Right ventricle myocardium superior (tissue), 1 donor: ENCODE measurements at regions not wholly inside any gene's neighbourhood (a gene's known extent, or its start where the extent isn't known, plus 50 kb on each side); places are given as distances from the start of the nearest gene placed in this dataset.

Experiments used
- ATAC-seq: fragments of 200-7000 bp; cut with Tn5 transposase; one replicate; pipeline ENCODE4 v1.9.1; 2020; ENCODE audit warnings: mild to moderate bottlenecking; ENCODE audit not compliant: poor library complexity
- DNase-seq: peaks from one replicate; pipeline ENCODE4 v3.0.0-alpha.2; 2020
- intact Hi-C: fragments of 100-400 bp; cut with DNase I; formaldehyde crosslinking; loops from one replicate; pipeline ENCODE4 v1.11.2; 2022
- donor health status: DM: no; HTN: yes; CAD: no; lungs with severe emphysema.

DNA sequence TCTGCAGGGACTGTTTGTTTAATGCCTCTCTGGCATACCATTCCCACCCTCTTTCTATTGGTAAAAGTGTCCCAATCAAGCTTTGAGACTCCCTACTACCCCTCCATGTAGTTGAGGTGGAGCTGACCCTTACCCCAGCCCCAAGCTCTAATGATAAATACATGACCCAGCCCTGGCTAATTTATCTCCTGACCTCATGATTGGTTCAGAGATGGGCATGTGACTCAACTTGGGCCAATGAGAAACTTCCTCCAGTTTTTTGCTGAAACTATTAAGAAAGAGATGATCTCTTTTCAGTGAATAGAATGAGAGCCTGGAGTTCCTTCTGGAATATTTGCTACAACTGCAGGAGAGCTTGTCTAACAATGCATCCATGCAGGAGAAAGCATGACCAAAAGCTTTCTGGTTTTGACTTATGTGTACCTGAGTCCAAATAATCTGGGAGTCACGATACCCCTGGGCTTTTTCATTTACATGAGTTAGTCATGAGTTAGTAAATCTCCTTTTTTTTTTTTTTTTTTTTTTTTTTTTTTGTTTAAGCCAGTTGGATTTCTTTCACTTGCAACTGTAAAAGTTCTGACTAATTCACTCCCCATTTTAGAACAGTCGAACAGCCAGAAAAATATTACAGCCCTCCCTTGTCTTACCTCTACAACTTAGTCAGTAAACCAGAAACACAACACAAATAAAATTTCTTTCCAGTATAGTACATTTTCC lies 66.5 kb upstream of the TLK1 start:
- no peak for DNase-seq
- intact Hi-C loops = no loop called here
- no peak for ATAC-seq

DNA sequence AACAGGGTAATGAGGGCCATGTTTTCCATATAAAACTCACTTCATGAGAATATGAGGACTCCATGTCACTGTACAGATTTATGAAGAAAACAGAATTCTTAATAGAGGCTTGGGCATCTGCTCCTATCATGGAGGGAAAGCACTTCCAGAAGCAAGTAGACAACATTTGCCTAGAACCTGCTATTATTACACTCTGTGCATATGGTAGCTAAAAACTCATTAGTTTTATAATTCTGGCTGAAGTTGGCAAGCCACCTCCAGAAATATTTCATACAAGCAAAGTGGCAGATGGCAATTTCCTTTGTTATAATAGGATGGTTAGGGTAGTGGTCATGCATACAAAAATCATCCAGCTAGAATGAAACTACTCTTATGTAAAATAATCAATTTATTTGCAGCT lies 65.8 kb upstream of the TLK1 start:
- ATAC-seq (no peak), DNase-seq (no peak)
- intact Hi-C loops = no loop called here

DNA sequence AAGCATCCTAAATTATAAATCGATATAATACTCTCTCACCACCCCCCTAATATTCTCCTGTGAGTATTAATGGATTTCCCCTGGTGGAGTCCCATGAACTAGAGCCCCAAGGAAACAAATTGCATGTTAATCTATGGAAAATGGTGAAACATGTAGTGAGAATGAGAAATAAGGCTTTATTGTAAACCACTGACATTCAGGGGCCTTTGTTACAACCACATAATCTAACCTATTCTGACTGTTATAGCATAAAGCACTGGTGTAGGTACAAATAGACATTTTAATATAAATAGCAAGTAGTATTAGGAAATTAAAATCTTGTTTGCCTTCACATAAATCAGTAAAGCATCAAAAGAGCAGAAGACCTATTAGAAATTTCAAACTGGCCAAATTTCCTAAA lies 65.3 kb upstream of the TLK1 start:
- ATAC-seq (no peak), DNase-seq (no peak)
- intact Hi-C loops = no loop called here

DNA sequence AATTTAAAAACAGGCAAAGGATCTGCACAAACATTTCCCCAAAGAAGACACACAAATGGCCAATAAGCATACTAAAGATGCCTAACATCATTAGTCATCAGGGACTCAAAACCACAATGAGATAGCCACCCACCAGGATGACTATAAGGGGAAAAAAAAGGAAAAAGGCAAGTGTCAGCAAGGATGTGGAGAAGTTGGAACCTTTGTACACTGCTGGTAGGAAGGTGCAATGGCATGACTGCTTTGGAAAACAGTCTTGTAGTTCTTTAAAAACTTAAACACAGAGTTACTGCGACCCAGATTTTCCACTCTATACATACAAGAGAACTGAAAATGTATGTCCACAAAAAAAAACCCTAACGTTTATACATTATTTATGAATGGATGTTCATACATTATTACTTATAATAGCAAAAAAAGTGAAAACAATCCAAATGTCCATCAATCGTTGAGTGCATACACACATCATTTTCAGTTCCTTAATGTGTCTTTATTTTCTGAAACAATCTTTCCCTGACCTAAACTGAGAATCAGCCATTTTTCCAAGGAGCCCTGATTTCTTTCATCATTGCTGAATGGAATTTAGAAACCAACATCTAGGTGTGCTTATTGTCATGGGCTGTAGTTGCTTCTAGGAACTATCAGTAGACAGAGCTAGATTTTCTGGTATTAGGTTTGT lies 64.7 kb upstream of the TLK1 start:
- no peak for ATAC-seq
- intact Hi-C loops = no loop called here

DNA sequence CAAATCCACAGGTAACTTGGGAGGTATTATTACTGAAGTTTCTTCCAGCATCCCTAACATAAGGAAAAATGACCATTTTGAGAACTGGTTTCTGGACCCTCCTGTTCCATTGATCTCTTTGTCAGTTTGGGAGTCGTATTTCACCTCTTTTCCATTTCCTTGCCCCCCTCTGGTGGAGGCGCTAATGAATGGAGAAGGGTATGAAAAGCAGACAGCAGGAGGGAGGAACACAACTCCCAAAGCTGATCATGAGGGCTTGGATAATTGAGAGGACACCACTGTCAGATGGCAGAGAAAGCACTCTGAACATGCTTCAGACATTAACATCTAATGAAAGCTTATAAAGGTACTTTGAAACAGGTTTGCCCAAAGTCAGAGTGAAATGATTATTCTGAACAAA lies 56.6 kb upstream of the TLK1 start:
- DNase-seq (no peak), ATAC-seq (no peak)
- intact Hi-C loops = no loop called here

More for the DNA sequence above, 64.7 kb upstream of the TLK1 start:
- no peak for DNase-seq

DNA sequence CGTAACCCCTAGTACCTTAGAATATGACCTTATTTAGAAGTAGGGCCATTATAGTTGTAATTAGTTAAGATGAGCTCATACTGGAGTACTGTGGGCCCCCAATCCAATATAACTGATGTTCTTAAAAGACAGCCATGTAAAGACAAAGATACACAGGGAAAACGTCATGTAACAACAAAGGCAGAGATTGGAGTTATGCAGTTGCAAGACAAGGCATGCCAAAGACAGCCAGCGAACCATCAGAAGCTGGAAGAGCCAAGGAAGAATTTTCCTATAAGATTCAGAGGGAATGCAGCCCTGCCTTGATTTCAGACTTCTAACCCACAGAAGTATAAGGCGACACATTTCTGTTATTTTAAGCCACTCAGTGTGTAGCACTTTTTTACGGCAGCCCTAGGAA lies 55.9 kb upstream of the TLK1 start:
- no peak for DNase-seq
- intact Hi-C loops = no loop called here
- ATAC-seq = no peak

DNA sequence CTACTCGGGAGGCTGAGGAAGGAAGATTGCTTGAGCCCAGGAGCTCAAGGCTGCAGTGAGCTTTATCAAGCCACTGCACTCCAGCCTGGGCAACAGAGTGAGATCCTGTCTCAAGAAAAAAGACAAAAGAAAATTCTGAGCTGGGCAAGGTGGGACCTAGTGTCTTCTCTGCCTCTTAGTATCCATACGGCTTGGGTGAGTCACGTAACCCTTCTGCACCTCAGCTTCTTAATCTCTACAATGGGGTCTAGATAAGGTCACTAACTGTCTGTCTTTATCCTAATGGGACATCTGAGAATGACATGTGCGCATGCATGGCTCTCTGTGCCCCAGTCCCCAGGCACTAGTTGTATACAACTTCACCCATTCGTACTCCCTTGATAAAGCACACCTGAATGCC lies 53.4 kb upstream of the TLK1 start:
- DNase-seq = no peak
- ATAC-seq = no peak
- intact Hi-C loops = no loop called here

DNA sequence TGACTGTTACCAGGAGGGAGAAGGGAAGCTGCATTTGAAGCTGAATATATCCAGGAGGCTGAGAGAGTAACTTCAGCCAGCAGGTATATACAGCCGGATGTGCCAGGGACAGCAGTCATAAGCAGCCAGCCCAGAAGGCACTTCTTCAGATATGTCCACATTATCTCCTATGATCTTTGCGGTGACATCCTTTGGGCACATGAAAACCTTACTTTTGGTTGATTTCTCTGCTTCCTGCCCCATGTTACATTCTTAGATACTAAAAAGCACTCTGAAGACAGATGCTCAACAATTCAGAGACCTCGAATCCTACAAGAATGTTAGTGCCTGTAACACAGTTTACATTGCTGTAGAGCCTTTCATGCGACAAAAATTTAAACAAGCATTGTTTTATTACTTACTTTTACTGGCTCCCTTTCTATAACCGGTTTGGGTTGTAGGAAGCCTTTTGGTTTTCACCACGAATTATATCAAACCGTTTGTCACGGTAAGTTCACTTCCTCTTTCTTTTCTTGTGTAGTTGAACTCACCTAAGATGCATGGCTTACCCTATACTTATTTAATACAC lies 50.3 kb upstream of the TLK1 start:
- ATAC-seq (no peak), DNase-seq (no peak)
- intact Hi-C loops = no loop called here
